HG03571 (cell line): ENCODE measurements at regions not wholly inside any gene's neighbourhood (a gene's known extent, or its start where the extent isn't known, plus 50 kb on each side); places are given as distances from the start of the nearest gene placed in this dataset.

Experiments used
- ATAC-seq: cut with Tn5 transposase; IDR thresholded peaks from one replicate; pipeline ENCODE4 v1.9.1; 2021; ENCODE audit not compliant: unreplicated experiment

DNA sequence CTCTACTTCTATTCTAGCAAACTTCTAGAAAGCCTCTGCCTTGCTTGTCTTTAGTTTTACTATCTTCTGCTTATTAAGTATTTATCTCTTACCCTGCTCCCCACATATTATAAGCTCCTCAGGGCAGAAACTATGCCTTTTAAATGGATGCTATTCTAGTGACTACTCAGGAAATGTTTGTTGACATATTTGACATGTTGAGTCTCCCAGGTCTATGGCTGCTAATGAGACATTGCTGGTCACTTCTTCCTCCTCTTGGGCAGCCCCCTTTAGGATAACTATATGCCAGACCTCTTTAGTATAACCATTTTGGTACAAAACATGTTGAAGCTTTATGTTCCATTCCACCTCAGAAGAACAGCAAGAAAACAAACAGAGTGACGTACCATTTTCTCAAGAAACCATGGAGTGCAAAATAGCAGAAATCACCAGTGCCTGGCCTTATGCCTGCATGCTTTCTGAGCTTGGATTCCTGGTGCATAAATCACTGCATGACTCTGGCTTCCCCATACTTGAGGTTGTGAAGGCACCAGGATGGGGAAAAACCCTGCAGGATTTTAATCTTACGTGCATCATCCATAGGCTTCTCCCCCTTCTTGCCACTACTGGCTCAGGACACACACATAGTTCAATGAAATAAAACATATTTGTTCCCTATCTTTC, 202.6 kb downstream of the TMX1 start:
- no peak for ATAC-seq

GRCh38 chr14:51443195-51444018, 203.4 kb downstream of the TMX1 start:
- no peak for ATAC-seq

DNA sequence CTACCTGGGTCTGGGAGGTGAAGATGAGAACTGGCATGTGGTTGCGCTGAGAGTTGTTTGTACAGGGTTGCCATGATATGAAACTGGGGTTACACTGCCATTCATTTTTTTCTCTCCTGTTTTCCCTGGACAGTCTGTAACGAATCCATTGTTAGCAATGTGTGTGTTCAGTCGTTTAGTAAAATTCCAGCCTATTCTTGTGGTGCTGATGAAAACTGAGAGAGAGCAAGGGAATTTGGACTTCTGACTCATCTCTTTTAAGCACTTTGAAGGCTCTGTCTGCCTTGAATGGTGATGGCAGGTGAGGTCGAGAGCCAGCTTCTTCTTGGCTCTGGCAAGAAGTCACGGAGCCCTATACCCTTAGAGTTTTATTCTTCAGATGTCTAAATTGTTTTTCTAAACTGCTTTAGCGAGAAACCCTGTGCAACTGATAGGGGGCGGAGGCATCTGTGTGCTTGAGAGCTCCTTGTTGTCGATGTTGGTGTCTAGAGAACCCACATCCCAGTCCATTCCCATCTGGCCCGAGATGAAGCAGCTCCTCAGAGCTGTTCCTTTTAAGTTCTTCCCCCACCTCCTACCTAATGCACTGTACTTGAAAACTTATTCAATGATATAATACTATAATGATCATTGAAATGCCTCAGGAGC, 204.4 kb downstream of the TMX1 start:
- no peak for ATAC-seq

- no peak for ATAC-seq
These were observed 204.9 kb downstream of the TMX1 start for GRCh38 chr14:51445001-51445390.

DNA sequence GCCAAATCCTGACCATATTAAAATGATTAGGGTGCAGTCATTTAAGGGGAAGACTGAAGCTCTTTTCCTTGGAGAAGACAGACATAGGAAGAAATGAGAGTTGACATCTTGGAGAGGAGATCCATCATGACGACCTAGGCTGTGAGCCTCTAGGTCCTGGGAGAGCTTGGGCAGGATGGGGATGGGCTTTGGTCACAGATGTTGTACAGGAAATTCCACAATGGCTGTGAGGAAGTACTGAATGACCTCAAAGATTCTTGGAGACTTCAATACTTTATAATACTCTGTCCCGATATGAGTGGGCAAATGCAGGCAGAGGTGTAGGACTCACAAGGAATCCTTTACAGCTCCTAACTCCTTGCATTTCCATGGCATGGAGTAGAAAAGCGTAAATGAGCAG, 204.9 kb upstream of the FRMD6 start:
- ATAC-seq = no peak

DNA sequence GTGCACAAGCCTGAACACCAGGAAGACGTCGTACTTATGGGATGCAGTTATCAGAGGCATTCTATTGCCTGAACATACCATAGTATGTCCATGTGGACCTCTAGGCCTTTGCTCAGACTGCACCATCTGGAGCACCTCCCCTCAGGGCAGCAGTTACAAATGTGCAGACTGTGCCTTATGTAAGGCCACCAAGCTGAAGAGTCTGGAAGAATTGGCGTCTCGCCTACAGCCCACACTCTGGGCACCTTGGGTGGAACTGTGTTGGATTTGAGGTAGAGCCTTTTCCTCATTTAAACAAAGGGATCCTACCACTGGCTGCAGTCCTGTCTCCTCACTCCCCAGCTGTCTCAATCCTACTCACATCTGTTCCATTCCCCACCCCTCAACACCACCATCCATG, 204.3 kb upstream of the FRMD6 start:
- ATAC-seq = no peak

GRCh38 chr14:51448831-51449670, 202.7 kb upstream of the FRMD6 start:
- no peak for ATAC-seq

DNA sequence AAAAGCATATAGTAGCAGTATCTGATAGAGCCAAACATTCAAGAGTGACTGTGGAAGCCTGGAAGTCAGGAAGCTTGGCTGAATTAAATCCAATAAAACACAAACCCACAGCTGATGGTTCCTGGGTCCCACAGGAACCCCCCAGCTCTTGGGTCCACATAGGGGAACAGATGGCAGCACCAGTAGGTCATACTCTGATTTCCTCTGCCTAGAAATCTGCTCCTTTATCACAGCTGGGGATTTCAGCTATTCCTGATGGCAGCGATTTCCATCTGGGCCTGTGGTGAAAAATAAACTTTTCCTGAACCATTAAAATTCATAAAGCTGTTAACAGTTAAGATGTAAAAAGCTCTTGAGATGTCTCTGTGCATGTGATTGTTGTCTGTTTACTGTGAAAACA, 202.0 kb upstream of the FRMD6 start:
- no peak for ATAC-seq

DNA sequence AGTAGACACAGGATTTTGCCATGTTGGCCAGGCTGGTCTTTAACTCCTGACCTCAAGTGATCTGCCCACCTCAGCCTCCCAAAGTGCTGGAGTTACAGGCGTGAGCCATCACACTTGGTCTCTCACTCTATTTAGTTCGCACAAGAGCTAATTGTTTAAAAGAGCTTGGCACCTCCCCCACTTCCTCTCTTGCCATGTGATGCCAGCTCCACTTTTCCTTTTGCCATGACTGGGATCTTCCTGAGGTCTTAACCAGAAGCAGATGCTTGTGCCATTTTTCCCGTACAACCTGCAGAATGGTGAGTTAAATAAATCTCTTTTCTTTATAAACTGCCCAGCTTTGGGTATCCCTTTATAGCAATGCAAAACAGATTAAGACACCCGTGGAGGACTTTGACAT, 200.1 kb upstream of the FRMD6 start:
- ATAC-seq = no peak

- no peak for ATAC-seq
These were observed 197.8 kb upstream of the FRMD6 start for GRCh38 chr14:51453869-51454268.

GRCh38 chr14:51454351-51454750, 197.4 kb upstream of the FRMD6 start:
- ATAC-seq = no peak

GRCh38 chr14:51455041-51455835, 196.5 kb upstream of the FRMD6 start:
- no peak for ATAC-seq

GRCh38 chr14:51457843-51458562, 193.7 kb upstream of the FRMD6 start:
- no peak for ATAC-seq

DNA sequence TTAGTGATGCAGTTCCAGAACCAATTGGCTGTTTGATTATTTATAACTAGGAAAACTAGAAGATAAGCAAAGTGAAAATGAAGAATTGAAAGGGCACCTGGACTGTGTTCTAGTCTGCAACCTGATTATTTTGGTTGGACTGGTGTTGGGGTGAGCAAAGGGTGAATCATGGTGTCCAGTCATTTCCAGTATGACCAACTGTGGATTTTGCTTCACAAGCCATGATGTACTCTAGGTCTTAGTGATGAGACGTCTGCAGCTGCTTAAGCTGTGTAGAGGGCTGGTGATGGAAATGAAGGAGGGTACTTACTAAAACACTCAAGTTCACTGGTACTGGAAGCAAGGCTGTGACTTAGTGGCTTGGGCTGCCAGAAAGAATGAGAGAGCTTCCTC, 193.2 kb upstream of the FRMD6 start:
- ATAC-seq = no peak

- no peak for ATAC-seq
These were observed 191.7 kb upstream of the FRMD6 start for GRCh38 chr14:51460011-51460410.

GRCh38 chr14:51462182-51462581, 189.5 kb upstream of the FRMD6 start:
- no peak for ATAC-seq

GRCh38 chr14:51462706-51463105, 189.0 kb upstream of the FRMD6 start:
- ATAC-seq = no peak

DNA sequence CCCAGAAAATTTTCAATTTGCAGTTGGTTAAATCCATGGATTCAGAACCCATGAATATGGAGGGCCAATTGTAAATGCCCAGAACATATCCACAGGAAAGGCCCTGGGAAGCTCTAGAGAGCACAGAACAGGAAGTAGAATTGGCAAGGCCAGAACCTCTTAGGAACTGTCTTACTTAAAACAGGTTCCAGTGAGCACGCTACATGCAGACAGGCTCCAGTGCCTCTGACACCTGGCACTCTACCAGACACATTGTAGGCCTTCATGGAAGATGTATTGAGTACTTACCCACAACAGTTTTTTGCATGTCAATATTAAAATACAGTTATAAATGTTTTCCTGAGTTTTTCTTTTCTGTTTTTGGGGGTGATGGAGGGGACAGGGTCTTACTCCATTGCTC, 188.2 kb upstream of the FRMD6 start:
- ATAC-seq = no peak

DNA sequence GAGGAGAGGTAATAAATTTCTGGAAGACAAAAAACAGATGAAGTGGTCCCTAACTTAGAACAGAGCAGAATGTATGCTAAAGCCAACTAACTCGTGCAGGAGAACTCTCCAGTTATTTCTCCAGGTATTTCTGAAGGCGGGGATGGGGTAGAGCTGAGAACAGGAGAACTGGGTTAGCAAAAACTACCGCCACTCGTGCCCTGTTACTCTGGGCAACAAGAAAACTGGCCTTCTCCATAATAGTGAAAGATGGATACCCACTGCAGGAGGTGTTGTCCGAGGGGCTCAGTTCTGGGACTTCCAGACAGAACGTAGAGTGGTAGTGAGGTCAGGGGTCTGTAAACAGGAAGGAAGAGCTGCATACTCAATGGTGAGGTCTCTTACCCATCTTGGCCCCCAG, 187.3 kb upstream of the FRMD6 start:
- no peak for ATAC-seq

GRCh38 chr14:51465486-51465885, 186.2 kb upstream of the FRMD6 start:
- no peak for ATAC-seq
